Fibroblast of villous mesenchyme (primary cell): ENCODE measurements at regions not wholly inside any gene's neighbourhood (a gene's known extent, or its start where the extent isn't known, plus 50 kb on each side); places are given as distances from the start of the nearest gene placed in this dataset.

ENCODE experiments used
- DNase-seq: peaks from one replicate; pipeline ENCODE4 v3.0.0-alpha.2; 2010; ENCODE audit warnings: low read depth
- H3K4me3 ChIP-seq: 2 replicates; pipeline ENCODE4 v1.5.1; 2011; ENCODE audit warnings: low read depth, mild to moderate bottlenecking, low read length
- CTCF ChIP-seq: IDR thresholded peaks from 2 replicates; pipeline ENCODE4 v1.5.1; 2012; ENCODE audit warnings: low read depth, mild to moderate bottlenecking, low read length; ENCODE audit not compliant: insufficient read depth

DNA sequence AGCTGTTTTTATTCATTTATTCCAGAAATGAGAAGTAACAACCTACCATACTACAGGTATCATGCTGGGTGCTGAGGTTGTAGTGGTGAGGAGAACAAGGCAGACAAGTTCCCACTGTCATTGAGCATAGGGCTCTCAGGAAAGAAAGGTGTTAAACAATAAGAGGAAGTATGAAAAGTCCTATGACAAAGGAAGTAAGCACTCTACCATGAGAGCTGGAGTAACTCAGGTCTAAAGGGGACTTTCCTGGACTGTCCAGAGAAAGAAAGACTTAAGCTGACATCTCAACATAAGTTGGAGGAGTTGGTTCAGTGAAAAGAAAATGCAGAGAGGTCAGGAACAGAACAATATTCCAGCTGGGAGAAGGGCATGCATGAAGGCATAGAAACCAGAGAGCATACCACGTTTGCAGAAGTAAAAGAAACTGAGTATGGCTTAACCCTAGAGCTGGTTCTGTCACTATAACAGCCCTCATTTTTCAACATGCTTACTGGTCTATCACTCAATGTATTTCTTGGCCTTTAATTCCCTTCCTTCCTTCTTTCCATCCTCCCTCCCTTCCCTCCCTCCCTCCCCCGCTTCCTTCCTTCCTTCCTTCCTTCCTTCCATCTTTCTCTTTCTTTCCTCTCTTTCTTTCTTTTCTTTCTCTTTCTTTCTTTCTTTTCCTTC, 137.8 kb upstream of the BDNF start:
- no peak for TF ChIP-seq CTCF
- no peak overlapping the region for H3K4me3 ChIP-seq
- DNase-seq, result no peak

GRCh38 chr11:27830206-27830605, 130.0 kb upstream of the BDNF start:
- no peak for TF ChIP-seq CTCF
- no peak overlapping the region for H3K4me3 ChIP-seq
- DNase-seq, result no peak

- DNase-seq, result no peak
- TF ChIP-seq CTCF, result no peak
- H3K4me3 ChIP-seq, result no peak overlapping the region
Observed at GRCh38 chr11:27820249-27820648, 120.0 kb upstream of the BDNF start.

DNA sequence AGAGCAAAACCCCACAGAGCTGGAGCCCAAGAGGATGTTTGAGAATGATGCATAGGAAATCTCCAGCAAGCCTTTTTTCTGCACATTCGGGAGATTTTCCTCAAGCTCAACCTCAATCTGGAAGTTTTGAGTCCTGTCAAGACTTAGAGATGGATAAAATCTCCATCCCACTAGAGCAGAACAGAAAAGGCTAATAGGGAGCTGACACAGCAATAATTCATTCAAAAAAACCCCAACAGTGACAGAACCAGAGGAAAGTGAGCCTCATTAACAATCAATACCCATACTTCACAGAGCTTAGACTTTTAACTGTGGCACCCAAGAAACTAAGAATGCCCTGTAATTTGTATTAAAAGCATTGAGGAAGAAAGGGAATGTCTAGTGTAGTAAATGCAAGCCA, 115.9 kb upstream of the BDNF start:
- TF ChIP-seq CTCF, result no peak
- no peak for DNase-seq
- no peak overlapping the region for H3K4me3 ChIP-seq

GRCh38 chr11:27812341-27812740, 112.1 kb upstream of the BDNF start:
- DNase-seq, result no peak
- TF ChIP-seq CTCF, result no peak
- no peak overlapping the region for H3K4me3 ChIP-seq

GRCh38 chr11:27807596-27807995, 107.3 kb upstream of the BDNF start:
- DNase-seq, result peak; percentile 90
- no peak overlapping the region for H3K4me3 ChIP-seq
- TF ChIP-seq CTCF, result no peak

GRCh38 chr11:27806122-27806521, 105.9 kb upstream of the BDNF start:
- no peak for DNase-seq
- TF ChIP-seq CTCF, result no peak
- H3K4me3 ChIP-seq, result no peak overlapping the region
